Neuron (in vitro differentiated cells): ENCODE measurements at regions not wholly inside any gene's neighbourhood (a gene's known extent, or its start where the extent isn't known, plus 50 kb on each side); places are given as distances from the start of the nearest gene placed in this dataset.

Experiments
- H2AFZ ChIP-seq: one replicate; pipeline ENCODE4 v1.6.1; 2013; ENCODE audit warnings: low read depth, mild to moderate bottlenecking, inconsistent platforms, low read length, moderate library complexity
- H3K27me3 ChIP-seq: one replicate; pipeline ENCODE4 v1.6.1; 2013; ENCODE audit warnings: low read length; ENCODE audit not compliant: insufficient read depth
- H3K36me3 ChIP-seq: one replicate; pipeline ENCODE4 v1.6.1; 2013; ENCODE audit warnings: low read length; ENCODE audit not compliant: insufficient read depth
- H3K4me1 ChIP-seq: one replicate; pipeline ENCODE4 v1.6.1; 2013; ENCODE audit warnings: low read length; ENCODE audit not compliant: insufficient read depth
- H3K4me3 ChIP-seq: 2 replicates; pipeline ENCODE4 v1.5.1; 2013; ENCODE audit warnings: mild to moderate bottlenecking, low read length, moderate library complexity
- H3K9me3 ChIP-seq: one replicate; pipeline ENCODE4 v1.6.1; 2013; ENCODE audit warnings: low read length

DNA sequence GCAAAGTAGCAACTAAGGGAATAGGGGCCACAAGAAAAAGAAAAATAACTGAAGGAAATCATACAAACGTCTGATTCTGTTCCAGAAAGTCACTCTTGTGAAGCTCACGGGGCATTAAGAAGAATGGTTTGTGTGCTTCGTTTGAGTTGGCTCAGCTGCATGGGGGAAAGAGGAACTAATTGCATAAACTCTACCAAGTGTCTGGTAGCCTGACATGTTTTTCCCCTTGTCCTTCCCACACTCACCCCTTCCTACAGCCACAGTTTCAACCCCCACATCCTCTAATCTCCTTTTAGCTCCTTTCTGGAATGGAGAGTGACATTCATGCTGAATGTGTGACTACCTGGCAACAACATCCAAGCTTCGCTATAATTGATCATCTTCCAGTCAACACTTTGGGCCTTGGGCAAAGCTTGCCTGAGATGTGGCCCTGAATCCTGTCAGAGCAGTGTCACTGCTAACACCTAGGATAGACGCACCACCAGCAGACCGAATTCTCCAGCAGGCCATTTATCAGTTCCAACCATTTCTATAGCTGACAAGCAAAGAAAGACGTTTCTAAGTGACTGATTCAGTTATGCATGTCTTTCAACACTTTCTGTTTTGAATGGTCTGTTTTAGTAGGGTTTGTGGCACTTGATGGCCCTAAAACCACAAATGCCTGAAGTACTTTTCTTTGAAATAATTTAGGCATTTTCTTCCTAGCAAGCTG, 439.6 kb downstream of the TTLL7 start:
- H3K36me3 ChIP-seq: no peaks in the 10 kb centered on the region
- no peak overlapping the region for H2AFZ ChIP-seq
- no peak overlapping the region for H3K4me3 ChIP-seq
- no peaks in the 10 kb centered on the region for H3K9me3 ChIP-seq
- H3K4me1 ChIP-seq: peaks cover 14% of the 10 kb centered on the region
- H3K27me3 ChIP-seq: no peaks in the 10 kb centered on the region

DNA sequence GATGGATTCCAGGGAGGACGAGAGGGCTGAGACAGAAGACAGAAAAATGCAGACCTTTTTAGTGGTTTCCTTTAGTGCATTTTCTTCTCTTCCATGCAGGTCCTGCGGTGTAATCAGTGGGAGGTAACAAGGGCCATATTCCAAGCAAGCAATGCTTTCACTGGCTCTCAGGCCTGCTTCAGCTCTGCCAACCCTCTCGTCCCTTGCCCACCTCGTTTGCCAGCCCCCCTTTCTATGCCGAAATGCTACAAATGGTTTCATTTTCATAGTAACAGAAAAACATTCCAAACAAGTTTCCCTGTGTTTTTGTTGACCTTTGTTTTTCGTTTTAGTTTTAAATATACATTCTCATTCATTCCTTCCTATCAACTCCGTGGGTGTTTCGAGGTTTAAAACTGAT, 443.1 kb downstream of the TTLL7 start:
- Histone ChIP-seq H3K4me1 (peaks cover 21% of the 10 kb centered on the region), H2AFZ (no peak overlapping the region), H3K4me3 (no peak overlapping the region), H3K27me3 (no peaks in the 10 kb centered on the region), H3K36me3 (no peaks in the 10 kb centered on the region), H3K9me3 (no peaks in the 10 kb centered on the region)

DNA sequence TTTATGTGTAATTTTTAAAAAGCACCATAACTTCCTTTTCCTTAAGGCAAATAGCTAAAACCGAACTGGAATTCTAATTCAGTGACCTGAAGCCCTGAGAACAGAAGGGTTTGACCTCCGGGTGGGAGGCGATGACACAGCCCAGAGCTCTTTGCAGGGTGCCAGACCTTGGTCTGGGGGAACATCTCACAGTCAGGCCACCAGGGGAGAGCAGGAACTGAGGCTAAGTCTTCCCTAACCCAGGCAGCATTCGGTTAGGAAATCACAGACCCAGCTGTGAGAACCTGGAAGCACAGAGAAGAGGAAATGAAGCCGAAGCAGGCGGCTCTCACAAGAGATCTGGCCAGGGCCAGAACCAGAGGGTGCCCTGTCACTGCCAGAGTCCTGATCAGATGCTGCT, 444.8 kb downstream of the TTLL7 start:
- no peaks in the 10 kb centered on the region for H3K27me3 ChIP-seq
- no peak overlapping the region for H2AFZ ChIP-seq
- H3K36me3 ChIP-seq: no peaks in the 10 kb centered on the region
- H3K4me1 ChIP-seq: peaks cover 13% of the 10 kb centered on the region
- no peaks in the 10 kb centered on the region for H3K9me3 ChIP-seq
- H3K4me3 ChIP-seq: no peak overlapping the region

DNA sequence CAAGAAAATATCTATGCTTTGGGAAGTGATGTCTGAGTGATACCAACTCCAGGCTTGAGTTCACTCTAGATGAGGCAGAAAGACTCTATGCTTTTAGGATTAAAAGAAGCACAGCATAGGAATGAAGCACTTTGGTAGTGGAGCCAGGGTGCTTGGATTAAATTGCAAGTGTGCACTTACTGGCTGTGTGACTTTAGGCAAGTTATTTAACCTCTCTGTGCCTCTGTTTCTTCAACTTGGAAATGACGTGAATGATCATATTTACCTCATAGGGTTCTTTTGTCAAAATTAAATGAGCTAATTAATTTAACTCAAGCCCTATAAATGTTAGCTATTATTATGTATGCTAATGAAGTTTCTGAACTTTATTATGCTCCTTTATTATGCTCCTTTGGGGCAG, 446.1 kb downstream of the TTLL7 start:
- peaks cover 10% of the 10 kb centered on the region for H3K4me1 ChIP-seq
- H3K9me3 ChIP-seq: no peaks in the 10 kb centered on the region

DNA sequence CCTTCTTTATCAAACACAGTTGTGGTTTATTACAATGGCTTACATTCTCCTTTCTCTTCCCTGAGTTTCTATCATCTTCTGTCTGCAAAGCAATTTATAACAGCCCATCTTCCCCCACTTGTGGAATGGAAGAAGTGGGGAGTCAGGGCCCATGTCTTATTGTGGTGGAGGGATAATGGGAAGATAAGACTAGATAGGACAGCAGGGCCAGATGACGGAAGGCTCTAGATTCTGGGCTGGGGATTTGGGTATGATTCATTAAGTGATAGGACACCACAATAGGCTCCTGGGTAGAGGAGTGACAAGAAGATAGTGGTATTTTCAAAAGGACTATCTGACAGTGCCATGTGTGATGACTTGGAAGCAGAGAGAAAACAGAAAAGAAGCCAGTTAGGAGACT, 450.6 kb downstream of the TTLL7 start:
- Histone ChIP-seq H3K4me1 (no peaks in the 10 kb centered on the region), H3K36me3 (no peaks in the 10 kb centered on the region), H2AFZ (no peak overlapping the region), H3K9me3 (no peaks in the 10 kb centered on the region), H3K4me3 (no peak overlapping the region), H3K27me3 (no peaks in the 10 kb centered on the region)

More for the DNA sequence above, 446.1 kb downstream of the TTLL7 start:
- Histone ChIP-seq H3K36me3 (no peaks in the 10 kb centered on the region), H3K27me3 (no peaks in the 10 kb centered on the region), H3K4me3 (no peak overlapping the region), H2AFZ (no peak overlapping the region)

DNA sequence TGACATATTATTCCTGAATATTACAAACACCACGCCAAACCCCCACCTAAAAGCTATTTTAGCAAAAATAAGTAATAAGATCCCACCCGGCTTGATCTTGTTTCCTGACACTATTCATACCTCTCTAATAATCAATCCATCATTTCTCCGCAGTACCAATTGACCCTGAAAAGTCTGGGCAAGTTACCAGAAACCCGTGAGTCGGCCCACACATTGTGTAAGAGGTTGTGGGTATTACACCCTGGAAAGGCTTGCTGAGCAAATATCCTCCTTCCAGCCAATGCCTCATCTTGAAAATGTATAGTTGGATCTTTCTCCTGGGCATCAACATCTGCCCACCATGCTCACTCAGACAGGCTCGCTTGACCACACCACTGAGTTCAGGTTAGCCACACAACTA, 451.0 kb downstream of the TTLL7 start:
- Histone ChIP-seq H3K9me3 (no peaks in the 10 kb centered on the region), H3K4me1 (no peaks in the 10 kb centered on the region), H3K27me3 (no peaks in the 10 kb centered on the region), H2AFZ (no peak overlapping the region), H3K4me3 (no peak overlapping the region), H3K36me3 (no peaks in the 10 kb centered on the region)

DNA sequence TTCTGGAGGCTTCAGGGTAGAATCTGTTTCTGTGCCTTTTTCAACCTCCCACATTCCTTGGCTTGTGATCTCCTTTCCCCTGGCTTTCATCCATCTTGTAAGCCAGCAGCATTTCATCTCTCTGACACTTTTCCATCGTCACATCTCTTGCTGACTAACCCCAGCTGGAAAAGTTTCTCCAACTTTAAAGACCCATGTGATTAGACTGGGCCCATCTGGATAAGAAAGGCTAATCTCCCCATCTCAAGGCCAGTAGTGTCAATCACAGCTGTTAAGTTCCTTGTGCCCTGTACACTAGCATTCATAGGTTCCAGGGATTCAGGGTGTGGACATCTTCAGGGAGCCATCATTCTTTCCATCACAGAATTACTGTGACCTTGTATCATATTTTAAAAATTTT, 452.1 kb downstream of the TTLL7 start:
- Histone ChIP-seq H3K36me3 (no peaks in the 10 kb centered on the region), H3K9me3 (no peaks in the 10 kb centered on the region)

DNA sequence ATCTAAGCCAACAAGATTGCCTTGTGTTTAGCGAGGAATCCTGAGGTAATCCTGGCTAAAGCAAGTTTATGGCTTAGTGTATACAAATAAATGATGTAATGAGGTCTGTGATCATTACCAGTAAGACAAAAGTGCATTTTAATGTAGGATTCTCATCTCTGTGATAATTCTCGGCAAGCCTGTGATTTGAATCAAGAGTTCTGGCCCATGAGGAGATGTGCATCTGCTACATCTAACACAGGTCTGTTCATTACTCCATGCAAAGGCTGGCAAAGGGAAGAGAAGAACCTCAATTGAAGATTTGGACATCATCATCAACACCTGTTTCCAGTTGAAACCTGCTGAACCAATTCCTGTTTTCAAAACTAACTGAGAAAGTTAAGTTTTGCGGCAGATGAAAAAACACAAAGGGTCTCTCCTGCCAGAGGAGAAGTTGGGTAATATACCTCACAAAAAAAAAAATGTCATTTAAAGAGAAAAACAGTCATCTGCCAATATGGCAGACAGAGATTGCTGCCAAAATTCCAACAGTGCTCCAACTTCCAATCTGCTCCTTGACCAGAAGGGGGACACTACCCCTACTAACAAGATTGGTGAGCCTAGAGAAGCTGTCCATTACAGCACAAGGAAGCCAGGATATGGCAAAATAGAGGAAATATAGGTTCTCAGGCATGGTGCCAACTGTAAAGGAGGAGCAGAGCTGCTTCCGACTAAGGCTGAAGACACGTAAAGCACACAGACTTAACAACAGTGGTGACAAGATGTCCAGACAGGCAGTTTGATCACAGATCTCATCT, 453.7 kb downstream of the TTLL7 start:
- Histone ChIP-seq H2AFZ (no peak overlapping the region), H3K36me3 (no peaks in the 10 kb centered on the region), H3K27me3 (no peaks in the 10 kb centered on the region), H3K4me1 (no peaks in the 10 kb centered on the region), H3K4me3 (no peak overlapping the region), H3K9me3 (no peaks in the 10 kb centered on the region)

More for the DNA sequence above, 452.1 kb downstream of the TTLL7 start:
- Histone ChIP-seq H2AFZ (no peak overlapping the region), H3K4me3 (no peak overlapping the region), H3K4me1 (no peaks in the 10 kb centered on the region), H3K27me3 (no peaks in the 10 kb centered on the region)

DNA sequence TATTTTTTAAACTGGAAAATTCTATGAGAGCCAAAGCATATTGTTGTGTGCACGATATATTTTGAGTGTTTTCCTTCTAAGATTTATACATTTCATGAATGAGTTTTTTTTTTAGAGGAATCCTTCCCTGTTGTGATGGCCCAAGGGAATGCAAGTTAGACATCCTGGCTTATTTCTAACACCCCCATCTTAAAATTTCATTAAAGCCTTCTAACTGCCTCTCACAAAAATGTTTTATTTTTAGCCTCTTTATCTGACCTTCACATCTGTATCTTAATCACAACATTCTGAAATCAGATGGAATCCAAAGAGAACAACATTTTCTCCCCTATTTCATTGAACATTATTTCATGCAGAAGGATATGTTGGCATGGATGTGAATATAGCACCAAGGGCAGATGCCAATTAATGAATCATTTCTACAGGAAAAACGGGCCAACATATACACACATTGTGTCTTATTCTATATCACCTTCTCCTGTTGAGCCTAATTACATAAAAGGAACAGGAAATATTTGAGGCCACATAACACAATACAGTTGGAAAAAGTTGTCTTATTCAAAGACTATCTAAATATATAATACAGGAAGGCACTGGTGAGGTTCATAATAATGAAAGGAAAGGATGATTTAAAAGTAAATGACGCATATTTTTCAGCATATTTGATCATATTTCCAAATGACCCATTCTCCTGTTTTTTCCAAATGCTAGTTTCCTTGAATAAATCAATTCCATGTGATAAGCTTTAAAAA, 455.5 kb downstream of the TTLL7 start:
- no peaks in the 10 kb centered on the region for H3K9me3 ChIP-seq
- H3K4me3 ChIP-seq: no peak overlapping the region
- H3K36me3 ChIP-seq: no peaks in the 10 kb centered on the region
- no peak overlapping the region for H2AFZ ChIP-seq
- no peaks in the 10 kb centered on the region for H3K4me1 ChIP-seq
- H3K27me3 ChIP-seq: no peaks in the 10 kb centered on the region

DNA sequence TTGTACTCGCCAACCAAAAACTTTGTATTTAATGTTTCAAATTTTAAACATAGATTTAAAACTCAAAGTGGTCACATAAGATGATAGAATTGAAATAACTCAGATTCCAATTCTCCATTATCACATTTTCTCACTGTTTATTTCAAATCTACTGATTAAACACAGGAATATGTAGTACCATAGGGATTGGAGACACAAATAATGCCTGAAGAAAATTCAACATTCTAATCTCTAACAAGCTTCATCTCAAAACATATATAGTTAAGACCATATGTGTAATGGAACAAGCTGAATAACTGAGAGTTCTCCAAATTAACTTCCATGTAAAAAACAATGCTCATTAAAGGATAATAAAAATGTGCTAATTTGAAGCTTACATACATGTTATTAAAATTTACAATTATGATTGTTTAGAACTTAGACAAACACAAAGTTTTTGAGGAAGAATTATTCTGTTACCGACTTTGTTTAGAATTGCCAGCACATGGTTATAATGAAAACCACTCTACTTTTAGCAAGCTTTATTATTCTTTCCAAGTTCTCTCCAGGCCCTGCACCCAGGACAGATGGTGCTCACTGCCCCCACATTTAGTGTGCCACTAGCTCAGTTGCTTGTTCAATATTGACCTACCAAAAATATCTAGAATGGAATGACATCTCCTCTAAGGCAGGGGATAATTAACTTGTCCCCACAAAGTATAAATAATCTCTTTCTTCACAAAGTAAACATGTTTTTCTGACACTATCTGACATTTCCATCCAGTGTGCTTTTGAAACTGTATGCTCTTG, 467.2 kb downstream of the TTLL7 start:
- no peak overlapping the region for H3K4me3 ChIP-seq
- no peaks in the 10 kb centered on the region for H3K27me3 ChIP-seq
- H3K9me3 ChIP-seq: no peaks in the 10 kb centered on the region
- no peak overlapping the region for H2AFZ ChIP-seq
- H3K36me3 ChIP-seq: no peaks in the 10 kb centered on the region
- H3K4me1 ChIP-seq: no peaks in the 10 kb centered on the region

DNA sequence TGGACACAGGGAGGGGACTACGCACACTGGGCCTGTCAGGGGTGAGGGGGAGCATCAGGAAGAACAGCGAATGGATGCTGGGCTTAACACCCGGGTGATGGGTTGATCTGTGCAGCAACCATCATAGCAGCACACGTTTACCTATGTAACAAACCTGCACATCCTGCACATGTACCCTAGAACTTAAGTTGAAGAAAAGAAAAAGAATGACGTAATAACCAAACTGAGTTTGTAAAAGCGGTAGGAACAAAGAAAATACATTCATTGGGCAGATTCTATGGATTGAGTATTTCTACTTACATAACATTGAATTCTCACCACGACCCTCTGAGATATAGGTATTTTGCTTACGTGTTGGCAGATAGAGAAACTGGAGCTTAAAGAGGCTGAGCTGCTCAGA, 468.4 kb downstream of the TTLL7 start:
- no peaks in the 10 kb centered on the region for H3K27me3 ChIP-seq
- no peaks in the 10 kb centered on the region for H3K36me3 ChIP-seq
- no peak overlapping the region for H2AFZ ChIP-seq
- H3K4me1 ChIP-seq: no peaks in the 10 kb centered on the region
- no peaks in the 10 kb centered on the region for H3K9me3 ChIP-seq
- H3K4me3 ChIP-seq: no peak overlapping the region

DNA sequence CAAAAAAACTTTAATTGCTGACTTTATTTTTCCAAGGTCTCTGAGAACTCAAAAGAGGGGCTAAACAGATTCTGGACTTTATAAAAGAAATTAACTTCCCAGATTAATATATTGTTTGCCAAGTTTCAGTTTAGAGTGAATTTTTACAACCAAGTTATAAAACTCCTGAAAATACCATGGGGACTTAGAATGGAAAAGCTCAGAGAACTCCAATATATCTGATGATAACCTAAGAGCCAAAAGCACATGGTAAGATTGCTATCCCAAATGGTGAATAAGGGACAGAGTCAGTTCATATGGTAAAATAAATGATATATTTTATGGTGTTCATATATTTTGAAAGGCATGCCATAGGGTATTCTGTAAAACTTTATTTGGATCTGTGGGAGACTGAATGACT, 470.9 kb downstream of the TTLL7 start:
- no peak overlapping the region for H2AFZ ChIP-seq
- no peaks in the 10 kb centered on the region for H3K36me3 ChIP-seq
- H3K4me3 ChIP-seq: no peak overlapping the region
- H3K9me3 ChIP-seq: no peaks in the 10 kb centered on the region
- no peaks in the 10 kb centered on the region for H3K4me1 ChIP-seq
- H3K27me3 ChIP-seq: no peaks in the 10 kb centered on the region
